Activated CD8-positive, alpha-beta memory T cell treated with anti-CD3 and anti-CD28 coated beads for 36 hours (primary cell): ENCODE measurements at regions not wholly inside any gene's neighbourhood (a gene's known extent, or its start where the extent isn't known, plus 50 kb on each side); places are given as distances from the start of the nearest gene placed in this dataset.

Source experiments
- CTCF ChIA-PET: fragments of 350-600 bp; sonication (Branson Sonifier 250); formaldehyde crosslinking; loops from one replicate; lab custom pipeline; 2021; ENCODE audit warnings: antibody characterized with exemption; lab: Charles Lee
- POLR2A ChIA-PET: fragments of 350-600 bp; sonication (Branson Sonifier 250); formaldehyde crosslinking; loops from one replicate; lab custom pipeline; 2021; ENCODE audit warnings: antibody characterized with exemption; lab: Charles Lee

GRCh38 chr4:41865981-41866798 lies 69.0 kb upstream of the TMEM33 start:
- ChIA-PET POLR2A (no interaction called here), CTCF (no interaction called here)

GRCh38 chr4:41865306-41865980 lies 69.8 kb upstream of the TMEM33 start:
- POLR2A ChIA-PET, result no interaction called here
- CTCF ChIA-PET, result interaction anchor here (0.9 kb wide), 1 partner anchor 15 kb away, joined by 3 read pairs; no protein-coding TSS in a partner anchor

- CTCF ChIA-PET, result no interaction called here
- POLR2A ChIA-PET, result no interaction called here
These were observed 76.1 kb upstream of the TMEM33 start for GRCh38 chr4:41859087-41859486.

- ChIA-PET CTCF (no interaction called here), POLR2A (no interaction called here)
These were observed 78.0 kb upstream of the TMEM33 start for GRCh38 chr4:41857226-41857641.

- CTCF ChIA-PET, result no interaction called here
- POLR2A ChIA-PET, result no interaction called here
These were observed 78.4 kb upstream of the TMEM33 start for GRCh38 chr4:41856797-41857196.

GRCh38 chr4:41853973-41854372 lies 81.3 kb upstream of the TMEM33 start:
- ChIA-PET CTCF (no interaction called here), POLR2A (no interaction called here)

GRCh38 chr4:41852229-41852628 lies 83.0 kb upstream of the TMEM33 start:
- ChIA-PET CTCF (no interaction called here), POLR2A (no interaction called here)

GRCh38 chr4:41851621-41852020 lies 83.6 kb upstream of the TMEM33 start:
- POLR2A ChIA-PET, result no interaction called here
- CTCF ChIA-PET, result no interaction called here

- POLR2A ChIA-PET, result no interaction called here
- CTCF ChIA-PET, result no interaction called here
These were observed 90.9 kb upstream of the TMEM33 start for GRCh38 chr4:41844327-41844726.

GRCh38 chr4:41839916-41840854 lies 91.7 kb upstream of the PHOX2B start:
- ChIA-PET POLR2A (no interaction called here), CTCF (no interaction called here)

- CTCF ChIA-PET, result no interaction called here
- POLR2A ChIA-PET, result no interaction called here
These were observed 90.1 kb upstream of the PHOX2B start for GRCh38 chr4:41838590-41838989.

GRCh38 chr4:41835321-41835995 lies 86.9 kb upstream of the PHOX2B start:
- ChIA-PET POLR2A (no interaction called here), CTCF (no interaction called here)

GRCh38 chr4:41832961-41833360 lies 84.4 kb upstream of the PHOX2B start:
- POLR2A ChIA-PET, result no interaction called here
- CTCF ChIA-PET, result no interaction called here

- ChIA-PET CTCF (no interaction called here), POLR2A (no interaction called here)
These were observed 73.8 kb upstream of the PHOX2B start for GRCh38 chr4:41822325-41822724.

GRCh38 chr4:41820473-41820872 lies 71.9 kb upstream of the PHOX2B start:
- ChIA-PET POLR2A (no interaction called here), CTCF (no interaction called here)

- ChIA-PET CTCF (no interaction called here), POLR2A (no interaction called here)
These were observed 71.1 kb upstream of the PHOX2B start for GRCh38 chr4:41819621-41820020.

GRCh38 chr4:41815473-41815872 lies 66.9 kb upstream of the PHOX2B start:
- ChIA-PET POLR2A (no interaction called here), CTCF (no interaction called here)

GRCh38 chr4:41814565-41814964 lies 66.0 kb upstream of the PHOX2B start:
- ChIA-PET POLR2A (no interaction called here), CTCF (no interaction called here)

- POLR2A ChIA-PET, result no interaction called here
These were observed 58.3 kb upstream of the PHOX2B start for GRCh38 chr4:41806807-41807206.

GRCh38 chr4:41802590-41802989 lies 54.1 kb upstream of the PHOX2B start:
- ChIA-PET CTCF (no interaction called here), POLR2A (no interaction called here)

More at GRCh38 chr4:41806807-41807206, 58.3 kb upstream of the PHOX2B start:
- CTCF ChIA-PET, result no interaction called here
